ENCODE measurements at regions not wholly inside any gene's neighbourhood (a gene's known extent, or its start where the extent isn't known, plus 50 kb on each side); places are given as distances from the start of the nearest gene placed in this dataset.

DNA sequence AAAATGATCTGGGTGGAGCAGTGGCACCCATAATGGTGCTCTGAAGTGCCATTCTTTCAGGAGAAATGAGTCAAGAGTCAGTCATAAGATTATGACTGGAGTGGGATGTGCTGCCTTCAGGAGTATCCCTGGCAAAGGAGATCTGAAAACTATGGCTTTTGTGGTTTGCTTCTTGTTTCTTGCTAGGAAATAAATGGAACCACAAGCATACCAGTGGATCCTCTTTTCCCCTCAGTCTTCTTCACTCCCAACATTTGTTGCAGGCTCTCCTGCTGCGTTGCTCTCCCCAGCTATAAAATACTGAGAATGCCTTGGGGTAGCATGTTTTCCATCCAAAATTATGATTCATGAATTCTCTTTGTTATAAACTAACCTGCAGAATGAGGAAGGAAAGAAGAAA is 199.1 kb downstream of the NNT start:
- no peak for TF ChIP-seq POLR2A (IDR thresholded peaks at IDR 0.05)
- TF ChIP-seq, protein P1, sequence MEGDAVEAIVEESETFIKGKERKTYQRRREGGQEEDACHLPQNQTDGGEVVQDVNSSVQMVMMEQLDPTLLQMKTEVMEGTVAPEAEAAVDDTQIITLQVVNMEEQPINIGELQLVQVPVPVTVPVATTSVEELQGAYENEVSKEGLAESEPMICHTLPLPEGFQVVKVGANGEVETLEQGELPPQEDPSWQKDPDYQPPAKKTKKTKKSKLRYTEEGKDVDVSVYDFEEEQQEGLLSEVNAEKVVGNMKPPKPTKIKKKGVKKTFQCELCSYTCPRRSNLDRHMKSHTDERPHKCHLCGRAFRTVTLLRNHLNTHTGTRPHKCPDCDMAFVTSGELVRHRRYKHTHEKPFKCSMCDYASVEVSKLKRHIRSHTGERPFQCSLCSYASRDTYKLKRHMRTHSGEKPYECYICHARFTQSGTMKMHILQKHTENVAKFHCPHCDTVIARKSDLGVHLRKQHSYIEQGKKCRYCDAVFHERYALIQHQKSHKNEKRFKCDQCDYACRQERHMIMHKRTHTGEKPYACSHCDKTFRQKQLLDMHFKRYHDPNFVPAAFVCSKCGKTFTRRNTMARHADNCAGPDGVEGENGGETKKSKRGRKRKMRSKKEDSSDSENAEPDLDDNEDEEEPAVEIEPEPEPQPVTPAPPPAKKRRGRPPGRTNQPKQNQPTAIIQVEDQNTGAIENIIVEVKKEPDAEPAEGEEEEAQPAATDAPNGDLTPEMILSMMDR (IDR thresholded peaks at IDR 0.05): no peak
